WTC11 (cell line): ENCODE measurements at regions not wholly inside any gene's neighbourhood (a gene's known extent, or its start where the extent isn't known, plus 50 kb on each side); places are given as distances from the start of the nearest gene placed in this dataset.

Experiments used
- ATAC-seq: fragments of 200-7000 bp; cut with Tn5 transposase; 2 replicates; pipeline ENCODE4 v1.10.0; 2021; ENCODE audit warnings: mild to moderate bottlenecking, moderate library complexity
- CTCF ChIA-PET: fragments of 300-600 bp; sonication (Branson Sonifier 250); formaldehyde crosslinking; loops from one replicate; lab custom pipeline; 2021; ENCODE audit warnings: antibody characterized with exemption; lab: Charles Lee
- POLR2A ChIA-PET: fragments of 350-600 bp; sonication (Branson Sonifier 250); formaldehyde crosslinking; loops from one replicate; lab custom pipeline; 2021; ENCODE audit warnings: antibody characterized with exemption; lab: Charles Lee
- DNase-seq: peaks from one replicate; pipeline ENCODE4 v3.0.0; 2021; ENCODE audit warnings: low spot score
- H3K27ac Mint-ChIP-seq: 2 replicates; pipeline ENCODE4 v1.8.0; 2021; ENCODE audit warnings: mixed read lengths
- H3K27me3 Mint-ChIP-seq: 2 replicates; pipeline ENCODE4 v1.8.0; 2021; ENCODE audit warnings: low read depth, mild to moderate bottlenecking, moderate library complexity, mixed read lengths
- H3K36me3 Mint-ChIP-seq: 2 replicates; pipeline ENCODE4 v1.8.0; 2021; ENCODE audit warnings: mixed read lengths
- H3K4me1 Mint-ChIP-seq: 2 replicates; pipeline ENCODE4 v1.8.0; 2022; ENCODE audit warnings: mixed read lengths
- H3K4me3 Mint-ChIP-seq: 2 replicates; pipeline ENCODE4 v1.8.0; 2021; ENCODE audit warnings: mild to moderate bottlenecking, moderate library complexity, mixed read lengths
- H3K9me3 Mint-ChIP-seq: 2 replicates; pipeline ENCODE4 v1.8.0; 2021; ENCODE audit warnings: mixed read lengths
- FOXJ3 ChIP-seq: sonication (generic); formaldehyde crosslinking; IDR thresholded peaks from 2 replicates; pipeline ENCODE4 v1.9.0; 2021; ENCODE audit warnings: missing genetic modification reagents, mild to moderate bottlenecking, borderline replicate concordance
- HMGA2 ChIP-seq: fragments of 250-450 bp; sonication (Bioruptor Pico); IDR thresholded peaks from 2 replicates; pipeline ENCODE4 v1.4.0; 2021; ENCODE audit warnings: mild to moderate bottlenecking, moderate library complexity
- JAZF1 ChIP-seq: fragments of 250-450 bp; sonication (Bioruptor Pico); IDR thresholded peaks from 2 replicates; pipeline ENCODE4 v1.9.0; 2021; ENCODE audit warnings: moderate library complexity, mild to moderate bottlenecking, inconsistent platforms
- MXD4 ChIP-seq: fragments of 250-450 bp; sonication (Bioruptor Pico); IDR thresholded peaks from 2 replicates; pipeline ENCODE4 v1.8.0; 2021; ENCODE audit warnings: mild to moderate bottlenecking, moderate library complexity, borderline replicate concordance
- NFYB ChIP-seq: sonication (generic); formaldehyde crosslinking; conservative IDR thresholded peaks from 2 replicates; pipeline ENCODE4 v1.8.0; 2022; ENCODE audit warnings: low read depth, missing genetic modification reagents
- SP1 ChIP-seq: sonication (generic); formaldehyde crosslinking; conservative IDR thresholded peaks from 2 replicates; pipeline ENCODE4 v1.8.1; 2022; ENCODE audit warnings: missing genetic modification reagents
- TEAD4 ChIP-seq: sonication (generic); formaldehyde crosslinking; IDR thresholded peaks from 2 replicates; pipeline ENCODE4 v1.8.0; 2022; ENCODE audit warnings: mild to moderate bottlenecking, missing genetic modification reagents
- ZBTB21 ChIP-seq: sonication (generic); formaldehyde crosslinking; IDR thresholded peaks from 2 replicates; pipeline ENCODE4 v1.8.1; 2023; ENCODE audit warnings: mild to moderate bottlenecking, missing genetic modification reagents, borderline replicate concordance
- TF ChIP-seq, protein P1 (sequence below): fragments of 250-450 bp; sonication (Bioruptor Pico); IDR thresholded peaks from 2 replicates; pipeline ENCODE4 v1.9.0; 2021; ENCODE audit warnings: mild to moderate bottlenecking, borderline replicate concordance
- TF ChIP-seq, protein P2 (sequence below): sonication (generic); formaldehyde crosslinking; IDR thresholded peaks from 2 replicates; pipeline ENCODE4 v1.8.1; 2022; ENCODE audit warnings: low read depth, mild to moderate bottlenecking, moderate library complexity, missing genetic modification reagents, borderline replicate concordance
- TF ChIP-seq, protein P3 (sequence below): sonication (generic); formaldehyde crosslinking; IDR thresholded peaks from 2 replicates; pipeline ENCODE4 v1.8.1; 2022; ENCODE audit warnings: missing genetic modification reagents, borderline replicate concordance
- TF ChIP-seq, protein P4 (sequence below): sonication (generic); formaldehyde crosslinking; IDR thresholded peaks from 2 replicates; pipeline ENCODE4 v1.8.0; 2022; ENCODE audit warnings: missing genetic modification reagents
- TF ChIP-seq, protein P5 (sequence below): fragments of 250-450 bp; sonication (Bioruptor Pico); IDR thresholded peaks from 2 replicates; pipeline ENCODE4 v1.9.0; 2021; ENCODE audit warnings: mild to moderate bottlenecking
- TF ChIP-seq, protein P6 (sequence below): sonication (generic); formaldehyde crosslinking; IDR thresholded peaks from 2 replicates; pipeline ENCODE4 v1.8.1; 2023; ENCODE audit warnings: mild to moderate bottlenecking, missing genetic modification reagents

DNA sequence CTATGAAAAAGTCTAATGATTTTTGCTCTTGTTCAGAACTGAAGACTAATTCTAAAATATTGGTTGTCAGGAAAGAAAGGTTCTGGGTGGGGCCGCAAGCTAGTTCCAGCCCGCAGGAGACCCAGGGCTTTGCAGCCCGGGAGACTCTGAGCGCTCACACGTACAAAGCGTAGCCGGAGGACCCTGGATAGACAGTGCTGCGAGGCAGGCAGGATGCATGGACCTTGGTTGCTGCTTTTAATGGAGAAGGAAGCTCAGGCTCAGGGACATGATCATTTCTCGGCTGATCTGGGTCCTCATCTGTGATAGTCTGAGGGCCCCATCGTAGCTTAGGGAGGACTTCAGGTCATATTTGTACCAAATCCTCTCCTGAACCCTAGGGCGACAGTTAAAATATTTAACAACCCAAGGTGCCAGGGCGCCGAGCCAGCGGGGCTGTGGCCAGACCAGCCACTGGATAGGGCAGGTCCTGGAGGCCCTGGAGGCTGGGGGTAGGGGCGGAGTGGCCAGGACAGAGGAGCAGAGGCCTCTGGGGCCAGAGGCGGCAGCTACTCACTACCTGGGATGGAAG is 70.1 kb upstream of the UNC5A start:
- Mint-ChIP-seq H3K36me3 (no peaks in the 10 kb centered on the region), H3K4me3 (no peak overlapping the region)
- no peak for DNase-seq
- no peak for TF ChIP-seq HMGA2
- TF ChIP-seq TEAD4 (CRISPR knock-in tag) = no peak
- TF ChIP-seq, protein P1, sequence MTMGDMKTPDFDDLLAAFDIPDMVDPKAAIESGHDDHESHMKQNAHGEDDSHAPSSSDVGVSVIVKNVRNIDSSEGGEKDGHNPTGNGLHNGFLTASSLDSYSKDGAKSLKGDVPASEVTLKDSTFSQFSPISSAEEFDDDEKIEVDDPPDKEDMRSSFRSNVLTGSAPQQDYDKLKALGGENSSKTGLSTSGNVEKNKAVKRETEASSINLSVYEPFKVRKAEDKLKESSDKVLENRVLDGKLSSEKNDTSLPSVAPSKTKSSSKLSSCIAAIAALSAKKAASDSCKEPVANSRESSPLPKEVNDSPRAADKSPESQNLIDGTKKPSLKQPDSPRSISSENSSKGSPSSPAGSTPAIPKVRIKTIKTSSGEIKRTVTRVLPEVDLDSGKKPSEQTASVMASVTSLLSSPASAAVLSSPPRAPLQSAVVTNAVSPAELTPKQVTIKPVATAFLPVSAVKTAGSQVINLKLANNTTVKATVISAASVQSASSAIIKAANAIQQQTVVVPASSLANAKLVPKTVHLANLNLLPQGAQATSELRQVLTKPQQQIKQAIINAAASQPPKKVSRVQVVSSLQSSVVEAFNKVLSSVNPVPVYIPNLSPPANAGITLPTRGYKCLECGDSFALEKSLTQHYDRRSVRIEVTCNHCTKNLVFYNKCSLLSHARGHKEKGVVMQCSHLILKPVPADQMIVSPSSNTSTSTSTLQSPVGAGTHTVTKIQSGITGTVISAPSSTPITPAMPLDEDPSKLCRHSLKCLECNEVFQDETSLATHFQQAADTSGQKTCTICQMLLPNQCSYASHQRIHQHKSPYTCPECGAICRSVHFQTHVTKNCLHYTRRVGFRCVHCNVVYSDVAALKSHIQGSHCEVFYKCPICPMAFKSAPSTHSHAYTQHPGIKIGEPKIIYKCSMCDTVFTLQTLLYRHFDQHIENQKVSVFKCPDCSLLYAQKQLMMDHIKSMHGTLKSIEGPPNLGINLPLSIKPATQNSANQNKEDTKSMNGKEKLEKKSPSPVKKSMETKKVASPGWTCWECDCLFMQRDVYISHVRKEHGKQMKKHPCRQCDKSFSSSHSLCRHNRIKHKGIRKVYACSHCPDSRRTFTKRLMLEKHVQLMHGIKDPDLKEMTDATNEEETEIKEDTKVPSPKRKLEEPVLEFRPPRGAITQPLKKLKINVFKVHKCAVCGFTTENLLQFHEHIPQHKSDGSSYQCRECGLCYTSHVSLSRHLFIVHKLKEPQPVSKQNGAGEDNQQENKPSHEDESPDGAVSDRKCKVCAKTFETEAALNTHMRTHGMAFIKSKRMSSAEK (CRISPR knock-in tag) = no peak
- TF ChIP-seq, protein P2, sequence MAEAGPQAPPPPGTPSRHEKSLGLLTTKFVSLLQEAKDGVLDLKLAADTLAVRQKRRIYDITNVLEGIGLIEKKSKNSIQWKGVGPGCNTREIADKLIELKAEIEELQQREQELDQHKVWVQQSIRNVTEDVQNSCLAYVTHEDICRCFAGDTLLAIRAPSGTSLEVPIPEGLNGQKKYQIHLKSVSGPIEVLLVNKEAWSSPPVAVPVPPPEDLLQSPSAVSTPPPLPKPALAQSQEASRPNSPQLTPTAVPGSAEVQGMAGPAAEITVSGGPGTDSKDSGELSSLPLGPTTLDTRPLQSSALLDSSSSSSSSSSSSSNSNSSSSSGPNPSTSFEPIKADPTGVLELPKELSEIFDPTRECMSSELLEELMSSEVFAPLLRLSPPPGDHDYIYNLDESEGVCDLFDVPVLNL = no peak
- no peak for TF ChIP-seq ZBTB21 (CRISPR knock-in tag)
- TF ChIP-seq, protein P3, sequence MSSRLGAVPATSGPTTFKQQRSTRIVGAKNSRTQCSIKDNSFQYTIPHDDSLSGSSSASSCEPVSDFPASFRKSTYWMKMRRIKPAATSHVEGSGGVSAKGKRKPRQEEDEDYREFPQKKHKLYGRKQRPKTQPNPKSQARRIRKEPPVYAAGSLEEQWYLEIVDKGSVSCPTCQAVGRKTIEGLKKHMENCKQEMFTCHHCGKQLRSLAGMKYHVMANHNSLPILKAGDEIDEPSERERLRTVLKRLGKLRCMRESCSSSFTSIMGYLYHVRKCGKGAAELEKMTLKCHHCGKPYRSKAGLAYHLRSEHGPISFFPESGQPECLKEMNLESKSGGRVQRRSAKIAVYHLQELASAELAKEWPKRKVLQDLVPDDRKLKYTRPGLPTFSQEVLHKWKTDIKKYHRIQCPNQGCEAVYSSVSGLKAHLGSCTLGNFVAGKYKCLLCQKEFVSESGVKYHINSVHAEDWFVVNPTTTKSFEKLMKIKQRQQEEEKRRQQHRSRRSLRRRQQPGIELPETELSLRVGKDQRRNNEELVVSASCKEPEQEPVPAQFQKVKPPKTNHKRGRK (CRISPR knock-in tag) = no peak
- TF ChIP-seq, all 79 proteins: peak for 0
- no peaks in the 10 kb centered on the region for H3K9me3 Mint-ChIP-seq
- ChIA-PET POLR2A (interaction anchor here (0.7 to 1.4 kb wide), 2 partner anchors 44 to 76 kb away, joined by 3 to 4 read pairs; no protein-coding TSS in a partner anchor), CTCF (interaction anchor here (0.7 to 7.0 kb wide), 5 partner anchors 27 to 79 kb away, joined by 3 to 54 read pairs (median 3); no protein-coding TSS in a partner anchor)
- no peak for ATAC-seq
- no peak overlapping the region for H3K27ac Mint-ChIP-seq
- H3K27me3 Mint-ChIP-seq = peaks cover 42% of the 10 kb centered on the region
- peaks cover 64% of the 10 kb centered on the region for H3K4me1 Mint-ChIP-seq

DNA sequence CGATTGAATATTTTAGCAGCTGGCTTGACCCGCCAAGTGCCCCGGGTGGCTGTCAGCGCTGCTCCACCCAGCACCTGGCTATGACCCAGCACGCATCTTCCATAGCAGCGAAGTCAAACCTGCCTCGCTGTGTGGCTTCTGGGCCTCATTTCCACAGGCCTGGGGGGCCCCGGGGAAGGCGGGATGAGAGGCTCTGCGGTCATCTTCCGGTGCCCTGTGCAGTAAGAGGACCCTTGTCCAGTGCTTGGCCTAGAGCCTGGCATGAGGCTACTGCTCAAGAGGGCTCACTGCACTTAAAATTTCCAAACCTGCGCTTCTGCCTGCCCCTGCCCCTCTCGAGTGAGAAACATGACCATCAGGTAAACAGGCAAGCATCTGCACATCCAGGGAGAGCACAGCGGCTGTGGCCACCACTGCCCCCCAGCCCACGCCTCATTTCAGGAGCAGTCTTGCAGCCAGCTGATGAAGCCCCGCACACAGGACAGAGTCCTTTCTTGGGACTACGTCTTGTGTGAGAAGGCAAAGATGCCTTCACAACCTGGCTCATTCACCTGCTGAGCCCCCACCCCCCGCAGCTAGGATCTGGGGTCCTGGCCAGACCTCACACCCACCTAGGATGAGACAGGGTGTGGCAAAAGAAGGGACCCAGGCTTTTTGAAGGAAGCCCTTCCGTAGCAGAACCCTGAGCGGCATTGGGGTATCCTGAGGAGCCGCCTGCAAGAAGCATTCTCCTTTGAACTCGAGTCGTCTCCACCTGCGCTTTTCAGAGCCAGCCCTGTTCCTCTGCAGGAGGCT is 69.5 kb upstream of the UNC5A start:
- Mint-ChIP-seq H3K4me1 (peaks cover 71% of the 10 kb centered on the region), H3K9me3 (no peaks in the 10 kb centered on the region), H3K27me3 (peaks cover 45% of the 10 kb centered on the region), H3K27ac (no peak overlapping the region), H3K36me3 (no peaks in the 10 kb centered on the region), H3K4me3 (no peak overlapping the region)
- ATAC-seq (no peak), DNase-seq (no peak)
- CTCF ChIA-PET = interaction anchor here (1.0 to 8.1 kb wide), 5 partner anchors 41 to 82 kb away, joined by 3 to 106 read pairs (median 9); no protein-coding TSS in a partner anchor
- TF ChIP-seq, protein P4, sequence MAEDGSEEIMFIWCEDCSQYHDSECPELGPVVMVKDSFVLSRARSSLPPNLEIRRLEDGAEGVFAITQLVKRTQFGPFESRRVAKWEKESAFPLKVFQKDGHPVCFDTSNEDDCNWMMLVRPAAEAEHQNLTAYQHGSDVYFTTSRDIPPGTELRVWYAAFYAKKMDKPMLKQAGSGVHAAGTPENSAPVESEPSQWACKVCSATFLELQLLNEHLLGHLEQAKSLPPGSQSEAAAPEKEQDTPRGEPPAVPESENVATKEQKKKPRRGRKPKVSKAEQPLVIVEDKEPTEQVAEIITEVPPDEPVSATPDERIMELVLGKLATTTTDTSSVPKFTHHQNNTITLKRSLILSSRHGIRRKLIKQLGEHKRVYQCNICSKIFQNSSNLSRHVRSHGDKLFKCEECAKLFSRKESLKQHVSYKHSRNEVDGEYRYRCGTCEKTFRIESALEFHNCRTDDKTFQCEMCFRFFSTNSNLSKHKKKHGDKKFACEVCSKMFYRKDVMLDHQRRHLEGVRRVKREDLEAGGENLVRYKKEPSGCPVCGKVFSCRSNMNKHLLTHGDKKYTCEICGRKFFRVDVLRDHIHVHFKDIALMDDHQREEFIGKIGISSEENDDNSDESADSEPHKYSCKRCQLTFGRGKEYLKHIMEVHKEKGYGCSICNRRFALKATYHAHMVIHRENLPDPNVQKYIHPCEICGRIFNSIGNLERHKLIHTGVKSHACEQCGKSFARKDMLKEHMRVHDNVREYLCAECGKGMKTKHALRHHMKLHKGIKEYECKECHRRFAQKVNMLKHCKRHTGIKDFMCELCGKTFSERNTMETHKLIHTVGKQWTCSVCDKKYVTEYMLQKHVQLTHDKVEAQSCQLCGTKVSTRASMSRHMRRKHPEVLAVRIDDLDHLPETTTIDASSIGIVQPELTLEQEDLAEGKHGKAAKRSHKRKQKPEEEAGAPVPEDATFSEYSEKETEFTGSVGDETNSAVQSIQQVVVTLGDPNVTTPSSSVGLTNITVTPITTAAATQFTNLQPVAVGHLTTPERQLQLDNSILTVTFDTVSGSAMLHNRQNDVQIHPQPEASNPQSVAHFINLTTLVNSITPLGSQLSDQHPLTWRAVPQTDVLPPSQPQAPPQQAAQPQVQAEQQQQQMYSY (CRISPR knock-in tag) = no peak
- TF ChIP-seq NFYB (CRISPR knock-in tag) = no peak
- TF ChIP-seq, protein P5, sequence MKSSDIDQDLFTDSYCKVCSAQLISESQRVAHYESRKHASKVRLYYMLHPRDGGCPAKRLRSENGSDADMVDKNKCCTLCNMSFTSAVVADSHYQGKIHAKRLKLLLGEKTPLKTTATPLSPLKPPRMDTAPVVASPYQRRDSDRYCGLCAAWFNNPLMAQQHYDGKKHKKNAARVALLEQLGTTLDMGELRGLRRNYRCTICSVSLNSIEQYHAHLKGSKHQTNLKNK (CRISPR knock-in tag) = no peak
- TF ChIP-seq JAZF1 (CRISPR knock-in tag) = no peak
- TF ChIP-seq, protein P6, sequence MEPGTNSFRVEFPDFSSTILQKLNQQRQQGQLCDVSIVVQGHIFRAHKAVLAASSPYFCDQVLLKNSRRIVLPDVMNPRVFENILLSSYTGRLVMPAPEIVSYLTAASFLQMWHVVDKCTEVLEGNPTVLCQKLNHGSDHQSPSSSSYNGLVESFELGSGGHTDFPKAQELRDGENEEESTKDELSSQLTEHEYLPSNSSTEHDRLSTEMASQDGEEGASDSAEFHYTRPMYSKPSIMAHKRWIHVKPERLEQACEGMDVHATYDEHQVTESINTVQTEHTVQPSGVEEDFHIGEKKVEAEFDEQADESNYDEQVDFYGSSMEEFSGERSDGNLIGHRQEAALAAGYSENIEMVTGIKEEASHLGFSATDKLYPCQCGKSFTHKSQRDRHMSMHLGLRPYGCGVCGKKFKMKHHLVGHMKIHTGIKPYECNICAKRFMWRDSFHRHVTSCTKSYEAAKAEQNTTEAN = no peak
- TF ChIP-seq SP1 = no peak
- TF ChIP-seq FOXJ3 = no peak
- no peak for TF ChIP-seq MXD4 (CRISPR knock-in tag)
- POLR2A ChIA-PET = no interaction called here
